Ovary (tissue), 3 donors: ENCODE measurements at regions not wholly inside any gene's neighbourhood (a gene's known extent, or its start where the extent isn't known, plus 50 kb on each side); places are given as distances from the start of the nearest gene placed in this dataset.

Experiments
- POLR2A ChIP-seq: fragments of 450-650 bp; IDR thresholded peaks from one replicate; pipeline ENCODE4 v1.6.1; 2017; ENCODE audit warnings: antibody characterized with exemption, mild to moderate bottlenecking, moderate library complexity
- TF ChIP-seq, protein P1 (sequence below), 3 donors: fragments of 450-650 bp in 2 of 3; fragments of 200-600 bp in 1 of 3; IDR thresholded peaks; one replicate each; pipeline versions ENCODE4 v1.5.1 to v1.8.0; 2016 to 2022; ENCODE audit warnings: antibody characterized with exemption in 3 of 3, mild to moderate bottlenecking in 1 of 3
- donor health status: DM: no; HTN: no; CAD: no.

DNA sequence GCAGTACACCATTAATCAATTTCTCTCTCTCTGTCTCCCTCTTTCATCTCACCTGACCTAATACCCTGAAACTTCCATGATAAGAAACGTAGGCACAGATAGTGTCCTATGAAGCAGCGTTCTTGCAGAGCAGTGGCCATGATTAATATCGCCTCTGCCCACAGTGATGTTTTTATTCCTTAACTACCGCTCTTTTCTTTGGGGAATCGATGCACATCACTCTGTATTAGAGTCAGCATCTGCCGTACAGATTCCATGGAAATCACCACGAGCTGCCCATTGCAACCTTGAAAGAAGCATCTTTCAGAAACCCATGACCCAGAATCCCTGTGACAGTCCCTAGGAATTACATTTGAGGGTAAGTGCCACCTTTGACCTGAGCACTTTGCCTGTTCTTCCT, 152.0 kb upstream of the ECI2 start:
- TF ChIP-seq, protein P1, sequence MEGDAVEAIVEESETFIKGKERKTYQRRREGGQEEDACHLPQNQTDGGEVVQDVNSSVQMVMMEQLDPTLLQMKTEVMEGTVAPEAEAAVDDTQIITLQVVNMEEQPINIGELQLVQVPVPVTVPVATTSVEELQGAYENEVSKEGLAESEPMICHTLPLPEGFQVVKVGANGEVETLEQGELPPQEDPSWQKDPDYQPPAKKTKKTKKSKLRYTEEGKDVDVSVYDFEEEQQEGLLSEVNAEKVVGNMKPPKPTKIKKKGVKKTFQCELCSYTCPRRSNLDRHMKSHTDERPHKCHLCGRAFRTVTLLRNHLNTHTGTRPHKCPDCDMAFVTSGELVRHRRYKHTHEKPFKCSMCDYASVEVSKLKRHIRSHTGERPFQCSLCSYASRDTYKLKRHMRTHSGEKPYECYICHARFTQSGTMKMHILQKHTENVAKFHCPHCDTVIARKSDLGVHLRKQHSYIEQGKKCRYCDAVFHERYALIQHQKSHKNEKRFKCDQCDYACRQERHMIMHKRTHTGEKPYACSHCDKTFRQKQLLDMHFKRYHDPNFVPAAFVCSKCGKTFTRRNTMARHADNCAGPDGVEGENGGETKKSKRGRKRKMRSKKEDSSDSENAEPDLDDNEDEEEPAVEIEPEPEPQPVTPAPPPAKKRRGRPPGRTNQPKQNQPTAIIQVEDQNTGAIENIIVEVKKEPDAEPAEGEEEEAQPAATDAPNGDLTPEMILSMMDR (IDR thresholded peaks at IDR 0.05), result no peak
- no peak for TF ChIP-seq POLR2A
